Astrocyte (in vitro differentiated cells and primary cell): ENCODE measurements at regions not wholly inside any gene's neighbourhood (a gene's known extent, or its start where the extent isn't known, plus 50 kb on each side); places are given as distances from the start of the nearest gene placed in this dataset.

Experiments
- DNase-seq: peaks from one replicate; pipeline ENCODE4 v3.0.0-alpha.2; 2010; ENCODE audit warnings: low read depth
- FAIRE-seq: peaks from 2 replicates; lab custom pipeline; 2011; peaks lifted over from hg19 to GRCh38; lab: Jason Lieb, UNC
- H2AFZ ChIP-seq: 2 replicates; pipeline ENCODE4 v1.6.0; 2012; ENCODE audit warnings: low read depth, low read length, inconsistent platforms
- H3K27ac ChIP-seq: 2 replicates; pipeline ENCODE4 v1.5.1; 2011; ENCODE audit warnings: low read depth, low read length, inconsistent platforms
- H3K27me3 ChIP-seq: 2 replicates; pipeline ENCODE4 v1.6.0; 2011; ENCODE audit warnings: low read length, inconsistent platforms; ENCODE audit not compliant: insufficient read depth
- H3K36me3 ChIP-seq: 2 replicates; pipeline ENCODE4 v1.5.1; 2011; ENCODE audit warnings: low read length, inconsistent platforms; ENCODE audit not compliant: insufficient read depth
- H3K4me1 ChIP-seq: 2 replicates; pipeline ENCODE4 v1.5.1; 2011; ENCODE audit warnings: low read length, inconsistent platforms; ENCODE audit not compliant: insufficient read depth
- H3K4me2 ChIP-seq: 2 replicates; pipeline ENCODE4 v1.6.0; 2012; ENCODE audit warnings: low read length, inconsistent platforms
- H3K4me3 ChIP-seq: 2 replicates; pipeline ENCODE4 v1.5.1; 2011; ENCODE audit warnings: low read depth, mild to moderate bottlenecking, low read length, inconsistent platforms; ENCODE audit not compliant: insufficient read depth
- H3K79me2 ChIP-seq: 2 replicates; pipeline ENCODE4 v1.6.0; 2012; ENCODE audit warnings: mild to moderate bottlenecking, low read length, inconsistent platforms; ENCODE audit not compliant: insufficient read depth
- H3K9ac ChIP-seq: 2 replicates; pipeline ENCODE4 v1.6.0; 2012; ENCODE audit warnings: mild to moderate bottlenecking, low read length, inconsistent platforms
- H3K9me3 ChIP-seq: 2 replicates; pipeline ENCODE4 v1.5.1; 2012; ENCODE audit warnings: low read depth, mild to moderate bottlenecking, low read length, inconsistent platforms; ENCODE audit not compliant: insufficient read depth
- H4K20me1 ChIP-seq: 2 replicates; pipeline ENCODE4 v1.6.0; 2012; ENCODE audit warnings: low read length, inconsistent platforms; ENCODE audit not compliant: insufficient read depth
- H3K27ac Mint-ChIP-seq: one replicate; pipeline ENCODE4 v1.8.0; 2021; ENCODE audit warnings: mild to moderate bottlenecking, mixed read lengths; ENCODE audit not compliant: unreplicated experiment
- H3K27me3 Mint-ChIP-seq: one replicate; pipeline ENCODE4 v1.8.0; 2021; ENCODE audit warnings: low read depth, mixed read lengths; ENCODE audit not compliant: unreplicated experiment
- H3K36me3 Mint-ChIP-seq: one replicate; pipeline ENCODE4 v1.8.0; 2021; ENCODE audit warnings: low read depth, mixed read lengths; ENCODE audit not compliant: unreplicated experiment
- H3K4me1 Mint-ChIP-seq: one replicate; pipeline ENCODE4 v1.8.0; 2021; ENCODE audit warnings: low read depth, mixed read lengths; ENCODE audit not compliant: unreplicated experiment
- H3K4me3 Mint-ChIP-seq: one replicate; pipeline ENCODE4 v1.8.0; 2021; ENCODE audit warnings: mild to moderate bottlenecking, moderate library complexity, mixed read lengths; ENCODE audit not compliant: unreplicated experiment
- H3K9me3 Mint-ChIP-seq: one replicate; pipeline ENCODE4 v1.8.0; 2021; ENCODE audit warnings: mild to moderate bottlenecking, mixed read lengths; ENCODE audit not compliant: unreplicated experiment
- EZH2 ChIP-seq: IDR thresholded peaks from 2 replicates; pipeline ENCODE4 v1.6.1; 2012; ENCODE audit warnings: mild to moderate bottlenecking, low read length, inconsistent platforms; ENCODE audit not compliant: insufficient read depth
- TF ChIP-seq, protein P1 (sequence below): IDR thresholded peaks from 2 replicates; pipeline ENCODE4 v1.5.1; 2011; ENCODE audit warnings: low read depth, mild to moderate bottlenecking, inconsistent platforms, low read length, moderate library complexity; ENCODE audit not compliant: insufficient read depth

- H3K27me3 ChIP-seq: no peaks in the 10 kb centered on the region
- H3K27ac Mint-ChIP-seq: no peak overlapping the region
- no peak for FAIRE-seq
Measured at GRCh38 chr18:11266781-11267480, 117.6 kb upstream of the PIEZO2 start.

GRCh38 chr18:11261486-11261885 lies 112.1 kb upstream of the PIEZO2 start:
- no peak for TF ChIP-seq EZH2
- TF ChIP-seq, protein P1, sequence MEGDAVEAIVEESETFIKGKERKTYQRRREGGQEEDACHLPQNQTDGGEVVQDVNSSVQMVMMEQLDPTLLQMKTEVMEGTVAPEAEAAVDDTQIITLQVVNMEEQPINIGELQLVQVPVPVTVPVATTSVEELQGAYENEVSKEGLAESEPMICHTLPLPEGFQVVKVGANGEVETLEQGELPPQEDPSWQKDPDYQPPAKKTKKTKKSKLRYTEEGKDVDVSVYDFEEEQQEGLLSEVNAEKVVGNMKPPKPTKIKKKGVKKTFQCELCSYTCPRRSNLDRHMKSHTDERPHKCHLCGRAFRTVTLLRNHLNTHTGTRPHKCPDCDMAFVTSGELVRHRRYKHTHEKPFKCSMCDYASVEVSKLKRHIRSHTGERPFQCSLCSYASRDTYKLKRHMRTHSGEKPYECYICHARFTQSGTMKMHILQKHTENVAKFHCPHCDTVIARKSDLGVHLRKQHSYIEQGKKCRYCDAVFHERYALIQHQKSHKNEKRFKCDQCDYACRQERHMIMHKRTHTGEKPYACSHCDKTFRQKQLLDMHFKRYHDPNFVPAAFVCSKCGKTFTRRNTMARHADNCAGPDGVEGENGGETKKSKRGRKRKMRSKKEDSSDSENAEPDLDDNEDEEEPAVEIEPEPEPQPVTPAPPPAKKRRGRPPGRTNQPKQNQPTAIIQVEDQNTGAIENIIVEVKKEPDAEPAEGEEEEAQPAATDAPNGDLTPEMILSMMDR: no peak

More at GRCh38 chr18:11266781-11267480, 117.6 kb upstream of the PIEZO2 start:
- no peak overlapping the region for H3K27ac ChIP-seq
- H3K9me3 Mint-ChIP-seq: peaks cover 9% of the 10 kb centered on the region
- no peaks in the 10 kb centered on the region for H3K36me3 ChIP-seq
- no peaks in the 10 kb centered on the region for H3K4me1 Mint-ChIP-seq
- H3K4me3 ChIP-seq: no peak overlapping the region
- no peaks in the 10 kb centered on the region for H4K20me1 ChIP-seq
- no peaks in the 10 kb centered on the region for H3K4me1 ChIP-seq
- no peak overlapping the region for H3K9ac ChIP-seq
- no peak overlapping the region for H3K4me2 ChIP-seq
- peaks cover 3% of the 10 kb centered on the region for H3K36me3 Mint-ChIP-seq
- TF ChIP-seq, protein P1: no peak
- DNase-seq: no peak
- H2AFZ ChIP-seq: no peak overlapping the region
- H3K27me3 Mint-ChIP-seq: no peaks in the 10 kb centered on the region
- no peaks in the 10 kb centered on the region for H3K79me2 ChIP-seq
- no peak overlapping the region for H3K4me3 Mint-ChIP-seq
- no peaks in the 10 kb centered on the region for H3K9me3 ChIP-seq

GRCh38 chr18:11260961-11261461 lies 111.6 kb upstream of the PIEZO2 start:
- no peaks in the 10 kb centered on the region for H3K36me3 ChIP-seq

More at GRCh38 chr18:11261486-11261885, 112.1 kb upstream of the PIEZO2 start:
- Histone ChIP-seq H3K79me2 (no peaks in the 10 kb centered on the region), H3K27ac (no peak overlapping the region), H3K9me3 (no peaks in the 10 kb centered on the region), H3K9ac (no peak overlapping the region), H3K4me3 (no peak overlapping the region), H4K20me1 (no peaks in the 10 kb centered on the region), H3K36me3 (no peaks in the 10 kb centered on the region), H3K4me2 (no peak overlapping the region), H3K27me3 (no peaks in the 10 kb centered on the region), H3K4me1 (no peaks in the 10 kb centered on the region), H2AFZ (no peak overlapping the region)
- peaks cover 2% of the 10 kb centered on the region for H3K27me3 Mint-ChIP-seq
- no peak overlapping the region for H3K4me3 Mint-ChIP-seq
- DNase-seq (no peak), FAIRE-seq (no peak)
- peaks cover 9% of the 10 kb centered on the region for H3K9me3 Mint-ChIP-seq
- H3K36me3 Mint-ChIP-seq: peaks cover 3% of the 10 kb centered on the region
- H3K27ac Mint-ChIP-seq: no peak overlapping the region
- H3K4me1 Mint-ChIP-seq: no peaks in the 10 kb centered on the region

More at GRCh38 chr18:11260961-11261461, 111.6 kb upstream of the PIEZO2 start:
- Histone ChIP-seq H3K4me2 (no peak overlapping the region), H3K27ac (no peak overlapping the region), H4K20me1 (no peaks in the 10 kb centered on the region), H2AFZ (no peak overlapping the region), H3K4me3 (no peak overlapping the region), H3K9ac (no peak overlapping the region), H3K27me3 (no peaks in the 10 kb centered on the region), H3K9me3 (no peaks in the 10 kb centered on the region), H3K79me2 (no peaks in the 10 kb centered on the region), H3K4me1 (no peaks in the 10 kb centered on the region)
- no peak for FAIRE-seq
- Mint-ChIP-seq H3K4me3 (no peak overlapping the region), H3K9me3 (peaks cover 9% of the 10 kb centered on the region), H3K36me3 (peaks cover 3% of the 10 kb centered on the region), H3K27ac (no peak overlapping the region), H3K27me3 (peaks cover 2% of the 10 kb centered on the region), H3K4me1 (no peaks in the 10 kb centered on the region)
- TF ChIP-seq, protein P1: no peak
- TF ChIP-seq EZH2: no peak
- DNase-seq: peak; percentile 6
